GM23338 (cell line): ENCODE measurements at regions not wholly inside any gene's neighbourhood (a gene's known extent, or its start where the extent isn't known, plus 50 kb on each side); places are given as distances from the start of the nearest gene placed in this dataset.
"Not testable (repeated sequence)": the region's sequence is repeated elsewhere in the genome, so short reads cannot be mapped to it uniquely, and the experiment has no call there.

Experiments used
- ATAC-seq: fragments of 200-7000 bp; cut with Tn5 transposase; 3 replicates; pipeline ENCODE4 v1.9.1; 2020
- DNase-seq: peaks from one replicate; pipeline ENCODE4 v3.0.0-alpha.2; 2015; ENCODE audit warnings: low spot score
- H2AFZ ChIP-seq: fragments of 200-600 bp; sonication (generic); 2 replicates; pipeline ENCODE4 v1.8.0; 2016; ENCODE audit warnings: antibody characterized with exemption, mild to moderate bottlenecking, moderate library complexity
- H3F3A ChIP-seq: fragments of 200-600 bp; sonication (generic); replicated peaks from 2 replicates; pipeline ENCODE4 v1.8.0; 2017; ENCODE audit warnings: antibody characterized with exemption, mixed run types, low read depth
- H3K27ac ChIP-seq: fragments of 200-600 bp; sonication (generic); 2 replicates; pipeline ENCODE4 v1.6.1; 2016; ENCODE audit warnings: low read depth
- H3K27me3 ChIP-seq: fragments of 200-600 bp; sonication (generic); 2 replicates; pipeline ENCODE4 v1.8.0; 2016; ENCODE audit warnings: mild to moderate bottlenecking, mixed run types, moderate library complexity; ENCODE audit not compliant: insufficient read depth
- H3K36me3 ChIP-seq: fragments of 200-600 bp; sonication (generic); 2 replicates; pipeline ENCODE4 v1.8.0; 2016; ENCODE audit warnings: mild to moderate bottlenecking; ENCODE audit not compliant: insufficient read depth
- H3K4me1 ChIP-seq: fragments of 200-600 bp; sonication (generic); 2 replicates; pipeline ENCODE4 v1.8.0; 2016; ENCODE audit warnings: mild to moderate bottlenecking, moderate library complexity; ENCODE audit not compliant: insufficient read depth
- H3K4me2 ChIP-seq: fragments of 200-600 bp; sonication (generic); 2 replicates; pipeline ENCODE4 v1.7.1; 2017; ENCODE audit warnings: mixed run types
- H3K4me3 ChIP-seq: fragments of 200-600 bp; sonication (generic); 2 replicates; pipeline ENCODE4 v1.6.1; 2016; ENCODE audit warnings: mixed run types
- H3K79me2 ChIP-seq: fragments of 200-600 bp; sonication (generic); replicated peaks from 2 replicates; pipeline ENCODE4 v1.8.0; 2017; ENCODE audit warnings: mild to moderate bottlenecking; ENCODE audit not compliant: insufficient read depth
- H3K9me2 ChIP-seq: fragments of 200-600 bp; sonication (generic); 2 replicates; pipeline ENCODE4 v1.8.0; 2017; ENCODE audit not compliant: insufficient read depth
- H4K20me1 ChIP-seq: fragments of 200-600 bp; sonication (generic); replicated peaks from 2 replicates; pipeline ENCODE4 v1.8.0; 2017; ENCODE audit warnings: mild to moderate bottlenecking; ENCODE audit not compliant: insufficient read depth
- H3K27ac Mint-ChIP-seq: 2 replicates; pipeline ENCODE4 v1.8.0; 2020; ENCODE audit warnings: inconsistent platforms, mild to moderate bottlenecking, moderate library complexity, mixed read lengths
- H3K27me3 Mint-ChIP-seq: 3 replicates; pipeline ENCODE4 v1.8.0; 2022; ENCODE audit warnings: low read depth, mild to moderate bottlenecking, moderate library complexity, mixed read lengths, inconsistent platforms; ENCODE audit not compliant: insufficient read depth, poor library complexity
- H3K36me3 Mint-ChIP-seq: 3 replicates; pipeline ENCODE4 v1.8.0; 2021; ENCODE audit warnings: low read depth, mild to moderate bottlenecking, inconsistent platforms, moderate library complexity, mixed read lengths
- H3K4me1 Mint-ChIP-seq: 3 replicates; pipeline ENCODE4 v1.8.0; 2020; ENCODE audit warnings: mild to moderate bottlenecking, inconsistent platforms, mixed read lengths
- H3K4me3 Mint-ChIP-seq: 3 replicates; pipeline ENCODE4 v1.8.0; 2021; ENCODE audit warnings: moderate library complexity, mild to moderate bottlenecking, inconsistent platforms, mixed read lengths
- H3K9me3 Mint-ChIP-seq: 3 replicates; pipeline ENCODE4 v1.8.0; 2020; ENCODE audit warnings: moderate library complexity, mild to moderate bottlenecking, inconsistent platforms, mixed read lengths
- JUNB ChIP-seq: IDR thresholded peaks from one replicate; pipeline ENCODE4 v1.6.1; 2016; ENCODE audit warnings: antibody characterized with exemption; ENCODE audit not compliant: unreplicated experiment
- POLR2AphosphoS5 ChIP-seq: IDR thresholded peaks from 2 replicates; pipeline ENCODE4 v1.6.1; 2016; ENCODE audit warnings: antibody characterized with exemption, low read depth
- TF ChIP-seq, protein P1 (sequence below), 2 experiments: fragments of 200-600 bp in 1 of 2; sonication (generic) in 1 of 2; conservative IDR thresholded peaks; 2 replicates each; pipeline versions ENCODE4 v1.5.1 to v1.6.1; 2016 to 2017; ENCODE audit warnings: antibody characterized with exemption in 2 of 2, low read depth in 2 of 2, mild to moderate bottlenecking in 2 of 2, moderate library complexity in 1 of 2
- TF ChIP-seq, protein P2 (sequence below): fragments of 250-450 bp; sonication (Bioruptor Pico); IDR thresholded peaks from 2 replicates; pipeline ENCODE4 v1.5.0; 2020; ENCODE audit warnings: mild to moderate bottlenecking, moderate library complexity

DNA sequence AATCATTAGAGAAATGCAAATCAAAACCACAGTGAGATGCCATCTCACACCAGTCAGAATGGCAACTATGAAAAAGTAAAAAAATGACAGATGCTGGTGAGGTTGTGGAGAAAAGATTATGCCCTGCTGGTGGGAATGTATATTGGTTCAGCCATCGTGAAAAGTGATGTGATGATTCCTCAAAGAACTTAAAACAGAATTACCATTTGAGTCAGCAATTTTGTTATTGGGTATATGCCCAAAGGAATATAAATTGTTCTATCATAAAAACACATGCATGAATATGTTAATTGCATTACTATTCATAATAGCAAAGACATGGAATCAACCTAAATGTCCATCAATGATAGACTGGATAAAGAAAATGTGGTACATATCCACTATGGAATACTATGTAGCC is 115.1 kb upstream of the OR4E1 start:
- TF ChIP-seq, protein P1, sequence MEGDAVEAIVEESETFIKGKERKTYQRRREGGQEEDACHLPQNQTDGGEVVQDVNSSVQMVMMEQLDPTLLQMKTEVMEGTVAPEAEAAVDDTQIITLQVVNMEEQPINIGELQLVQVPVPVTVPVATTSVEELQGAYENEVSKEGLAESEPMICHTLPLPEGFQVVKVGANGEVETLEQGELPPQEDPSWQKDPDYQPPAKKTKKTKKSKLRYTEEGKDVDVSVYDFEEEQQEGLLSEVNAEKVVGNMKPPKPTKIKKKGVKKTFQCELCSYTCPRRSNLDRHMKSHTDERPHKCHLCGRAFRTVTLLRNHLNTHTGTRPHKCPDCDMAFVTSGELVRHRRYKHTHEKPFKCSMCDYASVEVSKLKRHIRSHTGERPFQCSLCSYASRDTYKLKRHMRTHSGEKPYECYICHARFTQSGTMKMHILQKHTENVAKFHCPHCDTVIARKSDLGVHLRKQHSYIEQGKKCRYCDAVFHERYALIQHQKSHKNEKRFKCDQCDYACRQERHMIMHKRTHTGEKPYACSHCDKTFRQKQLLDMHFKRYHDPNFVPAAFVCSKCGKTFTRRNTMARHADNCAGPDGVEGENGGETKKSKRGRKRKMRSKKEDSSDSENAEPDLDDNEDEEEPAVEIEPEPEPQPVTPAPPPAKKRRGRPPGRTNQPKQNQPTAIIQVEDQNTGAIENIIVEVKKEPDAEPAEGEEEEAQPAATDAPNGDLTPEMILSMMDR (conservative IDR thresholded peaks at IDR 0.05; ENCODE audit: low read depth in 2 of 2): peak in 1 of 2 experiments; percentile 41; a peak in 1 of 4 replicates
- H4K20me1 ChIP-seq, H3K36me3 Mint-ChIP-seq, H3K27ac ChIP-seq, H3F3A ChIP-seq, H3K4me3 ChIP-seq, H3K79me2 ChIP-seq, H3K27me3 Mint-ChIP-seq, H3K4me1 Mint-ChIP-seq, H3K4me2 ChIP-seq, H3K9me2 ChIP-seq, H3K36me3 ChIP-seq, H3K27me3 ChIP-seq, H3K27ac Mint-ChIP-seq, DNase-seq, H3K4me3 Mint-ChIP-seq, H3K9me3 Mint-ChIP-seq, H3K4me1 ChIP-seq, ATAC-seq, H2AFZ ChIP-seq: not testable (repeated sequence)

DNA sequence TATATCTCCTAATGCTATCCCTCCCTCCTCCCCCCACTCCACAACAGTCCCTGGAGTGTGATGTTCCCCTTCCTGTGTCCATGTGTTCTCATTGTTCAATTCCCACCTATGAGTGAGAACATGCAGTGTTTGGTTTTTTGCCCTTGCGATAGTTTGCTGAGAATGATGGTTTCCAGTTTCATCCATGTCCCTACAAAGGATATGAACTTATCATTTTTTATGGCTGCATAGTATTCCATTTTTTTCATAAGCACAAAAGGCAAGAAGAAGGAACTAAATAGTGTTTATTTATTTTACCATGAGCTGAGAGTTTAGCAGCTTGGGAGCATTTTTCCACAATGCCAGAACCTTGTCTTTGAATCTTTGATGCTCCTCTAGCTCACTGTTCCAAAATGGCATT is 113.6 kb upstream of the OR4E1 start:
- H3K27me3 Mint-ChIP-seq, H2AFZ ChIP-seq, H3K36me3 ChIP-seq, ATAC-seq, H3K4me3 ChIP-seq, H3F3A ChIP-seq, H3K4me2 ChIP-seq, DNase-seq, H3K36me3 Mint-ChIP-seq, H3K4me1 ChIP-seq, H3K4me1 Mint-ChIP-seq, H3K27me3 ChIP-seq, H3K27ac Mint-ChIP-seq, H3K9me2 ChIP-seq, H3K9me3 Mint-ChIP-seq, H3K4me3 Mint-ChIP-seq, H4K20me1 ChIP-seq, H3K79me2 ChIP-seq, H3K27ac ChIP-seq: not testable (repeated sequence)

- Mint-ChIP-seq H3K36me3 (no peaks in the 10 kb centered on the region), H3K9me3 (0 out of 3 replicates have a peak, but pooled peaks cover 4% of the 10 kb centered on the region), H3K4me1 (peaks cover 15% of the 10 kb centered on the region; the same call in 2 of the 3 replicates), H3K27ac (no peak overlapping the region), H3K4me3 (no peak overlapping the region), H3K27me3 (no peaks in the 10 kb centered on the region)
- no peaks in the 10 kb centered on the region for H3K79me2 ChIP-seq
- no peak overlapping the region for H2AFZ ChIP-seq
- no peaks in the 10 kb centered on the region for H3K9me2 ChIP-seq
- no peak for ATAC-seq
- H3K36me3 ChIP-seq: no peaks in the 10 kb centered on the region
- DNase-seq: no peak
- no peak overlapping the region for H3K4me3 ChIP-seq
- no peaks in the 10 kb centered on the region for H3K27me3 ChIP-seq
- TF ChIP-seq, protein P2, sequence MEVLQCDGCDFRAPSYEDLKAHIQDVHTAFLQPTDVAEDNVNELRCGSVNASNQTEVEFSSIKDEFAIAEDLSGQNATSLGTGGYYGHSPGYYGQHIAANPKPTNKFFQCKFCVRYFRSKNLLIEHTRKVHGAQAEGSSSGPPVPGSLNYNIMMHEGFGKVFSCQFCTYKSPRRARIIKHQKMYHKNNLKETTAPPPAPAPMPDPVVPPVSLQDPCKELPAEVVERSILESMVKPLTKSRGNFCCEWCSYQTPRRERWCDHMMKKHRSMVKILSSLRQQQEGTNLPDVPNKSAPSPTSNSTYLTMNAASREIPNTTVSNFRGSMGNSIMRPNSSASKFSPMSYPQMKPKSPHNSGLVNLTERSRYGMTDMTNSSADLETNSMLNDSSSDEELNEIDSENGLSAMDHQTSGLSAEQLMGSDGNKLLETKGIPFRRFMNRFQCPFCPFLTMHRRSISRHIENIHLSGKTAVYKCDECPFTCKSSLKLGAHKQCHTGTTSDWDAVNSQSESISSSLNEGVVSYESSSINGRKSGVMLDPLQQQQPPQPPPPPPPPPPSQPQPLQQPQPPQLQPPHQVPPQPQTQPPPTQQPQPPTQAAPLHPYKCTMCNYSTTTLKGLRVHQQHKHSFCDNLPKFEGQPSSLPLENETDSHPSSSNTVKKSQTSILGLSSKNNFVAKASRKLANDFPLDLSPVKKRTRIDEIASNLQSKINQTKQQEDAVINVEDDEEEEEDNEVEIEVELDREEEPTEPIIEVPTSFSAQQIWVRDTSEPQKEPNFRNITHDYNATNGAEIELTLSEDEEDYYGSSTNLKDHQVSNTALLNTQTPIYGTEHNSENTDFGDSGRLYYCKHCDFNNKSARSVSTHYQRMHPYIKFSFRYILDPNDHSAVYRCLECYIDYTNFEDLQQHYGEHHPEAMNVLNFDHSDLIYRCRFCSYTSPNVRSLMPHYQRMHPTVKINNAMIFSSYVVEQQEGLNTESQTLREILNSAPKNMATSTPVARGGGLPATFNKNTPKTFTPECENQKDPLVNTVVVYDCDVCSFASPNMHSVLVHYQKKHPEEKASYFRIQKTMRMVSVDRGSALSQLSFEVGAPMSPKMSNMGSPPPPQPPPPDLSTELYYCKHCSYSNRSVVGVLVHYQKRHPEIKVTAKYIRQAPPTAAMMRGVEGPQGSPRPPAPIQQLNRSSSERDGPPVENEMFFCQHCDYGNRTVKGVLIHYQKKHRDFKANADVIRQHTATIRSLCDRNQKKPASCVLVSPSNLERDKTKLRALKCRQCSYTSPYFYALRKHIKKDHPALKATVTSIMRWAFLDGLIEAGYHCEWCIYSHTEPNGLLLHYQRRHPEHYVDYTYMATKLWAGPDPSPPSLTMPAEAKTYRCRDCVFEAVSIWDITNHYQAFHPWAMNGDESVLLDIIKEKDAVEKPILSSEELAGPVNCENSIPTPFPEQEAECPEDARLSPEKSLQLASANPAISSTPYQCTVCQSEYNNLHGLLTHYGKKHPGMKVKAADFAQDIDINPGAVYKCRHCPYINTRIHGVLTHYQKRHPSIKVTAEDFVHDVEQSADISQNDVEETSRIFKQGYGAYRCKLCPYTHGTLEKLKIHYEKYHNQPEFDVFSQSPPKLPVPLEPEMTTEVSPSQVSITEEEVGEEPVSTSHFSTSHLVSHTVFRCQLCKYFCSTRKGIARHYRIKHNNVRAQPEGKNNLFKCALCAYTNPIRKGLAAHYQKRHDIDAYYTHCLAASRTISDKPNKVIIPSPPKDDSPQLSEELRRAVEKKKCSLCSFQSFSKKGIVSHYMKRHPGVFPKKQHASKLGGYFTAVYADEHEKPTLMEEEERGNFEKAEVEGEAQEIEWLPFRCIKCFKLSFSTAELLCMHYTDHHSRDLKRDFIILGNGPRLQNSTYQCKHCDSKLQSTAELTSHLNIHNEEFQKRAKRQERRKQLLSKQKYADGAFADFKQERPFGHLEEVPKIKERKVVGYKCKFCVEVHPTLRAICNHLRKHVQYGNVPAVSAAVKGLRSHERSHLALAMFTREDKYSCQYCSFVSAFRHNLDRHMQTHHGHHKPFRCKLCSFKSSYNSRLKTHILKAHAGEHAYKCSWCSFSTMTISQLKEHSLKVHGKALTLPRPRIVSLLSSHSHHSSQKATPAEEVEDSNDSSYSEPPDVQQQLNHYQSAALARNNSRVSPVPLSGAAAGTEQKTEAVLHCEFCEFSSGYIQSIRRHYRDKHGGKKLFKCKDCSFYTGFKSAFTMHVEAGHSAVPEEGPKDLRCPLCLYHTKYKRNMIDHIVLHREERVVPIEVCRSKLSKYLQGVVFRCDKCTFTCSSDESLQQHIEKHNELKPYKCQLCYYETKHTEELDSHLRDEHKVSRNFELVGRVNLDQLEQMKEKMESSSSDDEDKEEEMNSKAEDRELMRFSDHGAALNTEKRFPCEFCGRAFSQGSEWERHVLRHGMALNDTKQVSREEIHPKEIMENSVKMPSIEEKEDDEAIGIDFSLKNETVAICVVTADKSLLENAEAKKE (CRISPR knock-in tag): no peak
- TF ChIP-seq, protein P1 (conservative IDR thresholded peaks at IDR 0.05; ENCODE audit: low read depth in 2 of 2): no peak
- TF ChIP-seq POLR2AphosphoS5 (no peak), JUNB (no peak)
- H3F3A ChIP-seq: no peaks in the 10 kb centered on the region
- H3K27ac ChIP-seq: no peak overlapping the region
- H3K4me1 ChIP-seq: no peaks in the 10 kb centered on the region; the same call in 1 of the 2 replicates
- H3K4me2 ChIP-seq: no peak overlapping the region
- H4K20me1 ChIP-seq: no peaks in the 10 kb centered on the region
Observed at GRCh38 chr14:21781543-21781942, 107.9 kb upstream of the OR4E1 start.
